ENCODE measurements at regions not wholly inside any gene's neighbourhood (a gene's known extent, or its start where the extent isn't known, plus 50 kb on each side); places are given as distances from the start of the nearest gene placed in this dataset.

DNA sequence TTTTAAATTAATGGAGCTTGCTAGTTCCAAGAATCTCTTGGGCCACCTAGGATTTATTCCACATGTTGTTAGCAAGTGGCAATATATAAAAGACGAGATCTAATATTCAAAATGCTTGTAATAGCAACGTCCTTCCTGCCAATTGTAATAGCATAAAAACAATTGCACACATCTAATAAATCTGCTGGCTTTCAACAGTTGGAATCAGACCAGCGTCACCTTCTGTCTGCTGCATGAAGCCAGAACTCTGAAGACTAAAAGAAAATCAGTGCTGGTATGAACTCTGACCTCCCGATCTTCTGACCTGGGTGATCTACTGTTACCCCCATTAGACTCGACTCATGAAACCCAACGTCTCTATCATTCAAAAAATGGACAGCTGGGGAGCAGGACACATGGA is 100.6 kb downstream of the DIO2 start (continued):
- no peak for TF ChIP-seq RARB (CRISPR knock-in tag; IDR thresholded peaks at IDR 0.05)

DNA sequence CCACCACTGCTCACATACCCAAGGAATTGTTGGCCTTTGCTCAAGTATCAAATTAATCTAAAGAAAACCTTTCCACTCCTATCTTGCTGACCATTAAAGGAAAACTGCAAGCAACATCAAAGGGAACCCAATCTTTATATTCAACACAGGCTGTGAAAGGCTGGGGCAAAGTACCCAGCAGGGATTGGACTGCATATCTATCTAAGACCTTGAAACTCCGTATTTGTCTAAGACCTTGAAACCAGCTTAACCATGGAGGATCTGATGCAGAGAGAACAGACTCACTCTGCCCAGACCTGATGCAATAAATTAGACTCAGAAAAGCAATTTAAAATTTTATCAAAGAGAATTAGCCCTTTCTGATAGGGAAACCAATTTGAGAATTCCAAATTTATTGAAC is 102.2 kb downstream of the DIO2 start:
- no peak for ATAC-seq
- TF ChIP-seq, protein P1, sequence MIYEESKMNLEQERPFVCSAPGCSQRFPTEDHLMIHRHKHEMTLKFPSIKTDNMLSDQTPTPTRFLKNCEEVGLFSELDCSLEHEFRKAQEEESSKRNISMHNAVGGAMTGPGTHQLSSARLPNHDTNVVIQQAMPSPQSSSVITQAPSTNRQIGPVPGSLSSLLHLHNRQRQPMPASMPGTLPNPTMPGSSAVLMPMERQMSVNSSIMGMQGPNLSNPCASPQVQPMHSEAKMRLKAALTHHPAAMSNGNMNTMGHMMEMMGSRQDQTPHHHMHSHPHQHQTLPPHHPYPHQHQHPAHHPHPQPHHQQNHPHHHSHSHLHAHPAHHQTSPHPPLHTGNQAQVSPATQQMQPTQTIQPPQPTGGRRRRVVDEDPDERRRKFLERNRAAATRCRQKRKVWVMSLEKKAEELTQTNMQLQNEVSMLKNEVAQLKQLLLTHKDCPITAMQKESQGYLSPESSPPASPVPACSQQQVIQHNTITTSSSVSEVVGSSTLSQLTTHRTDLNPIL (CRISPR knock-in tag; IDR thresholded peaks at IDR 0.05; ENCODE audit: low read depth): no peak
- no peak for TF ChIP-seq RARB (CRISPR knock-in tag; IDR thresholded peaks at IDR 0.05)
- no peak for TF ChIP-seq TCF4 (CRISPR knock-in tag; IDR thresholded peaks at IDR 0.05; ENCODE audit: borderline replicate concordance)
- TF ChIP-seq, protein P2, sequence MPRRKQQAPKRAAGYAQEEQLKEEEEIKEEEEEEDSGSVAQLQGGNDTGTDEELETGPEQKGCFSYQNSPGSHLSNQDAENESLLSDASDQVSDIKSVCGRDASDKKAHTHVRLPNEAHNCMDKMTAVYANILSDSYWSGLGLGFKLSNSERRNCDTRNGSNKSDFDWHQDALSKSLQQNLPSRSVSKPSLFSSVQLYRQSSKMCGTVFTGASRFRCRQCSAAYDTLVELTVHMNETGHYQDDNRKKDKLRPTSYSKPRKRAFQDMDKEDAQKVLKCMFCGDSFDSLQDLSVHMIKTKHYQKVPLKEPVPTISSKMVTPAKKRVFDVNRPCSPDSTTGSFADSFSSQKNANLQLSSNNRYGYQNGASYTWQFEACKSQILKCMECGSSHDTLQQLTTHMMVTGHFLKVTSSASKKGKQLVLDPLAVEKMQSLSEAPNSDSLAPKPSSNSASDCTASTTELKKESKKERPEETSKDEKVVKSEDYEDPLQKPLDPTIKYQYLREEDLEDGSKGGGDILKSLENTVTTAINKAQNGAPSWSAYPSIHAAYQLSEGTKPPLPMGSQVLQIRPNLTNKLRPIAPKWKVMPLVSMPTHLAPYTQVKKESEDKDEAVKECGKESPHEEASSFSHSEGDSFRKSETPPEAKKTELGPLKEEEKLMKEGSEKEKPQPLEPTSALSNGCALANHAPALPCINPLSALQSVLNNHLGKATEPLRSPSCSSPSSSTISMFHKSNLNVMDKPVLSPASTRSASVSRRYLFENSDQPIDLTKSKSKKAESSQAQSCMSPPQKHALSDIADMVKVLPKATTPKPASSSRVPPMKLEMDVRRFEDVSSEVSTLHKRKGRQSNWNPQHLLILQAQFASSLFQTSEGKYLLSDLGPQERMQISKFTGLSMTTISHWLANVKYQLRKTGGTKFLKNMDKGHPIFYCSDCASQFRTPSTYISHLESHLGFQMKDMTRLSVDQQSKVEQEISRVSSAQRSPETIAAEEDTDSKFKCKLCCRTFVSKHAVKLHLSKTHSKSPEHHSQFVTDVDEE (CRISPR knock-in tag; IDR thresholded peaks at IDR 0.05): no peak
- no peak for TF ChIP-seq PPARA (CRISPR knock-in tag; IDR thresholded peaks at IDR 0.05; ENCODE audit: borderline replicate concordance)
- no peak for TF ChIP-seq OSR1 (CRISPR knock-in tag; IDR thresholded peaks at IDR 0.05)
- TF ChIP-seq ZNF70 (CRISPR knock-in tag; IDR thresholded peaks at IDR 0.05): no peak
- no peak for TF ChIP-seq ZFP3 (CRISPR knock-in tag; IDR thresholded peaks at IDR 0.05)
- TF ChIP-seq ZNF565 (CRISPR knock-in tag; conservative IDR thresholded peaks at IDR 0.05; ENCODE audit: low read depth): no peak
- no peak for TF ChIP-seq TOX (CRISPR knock-in tag; IDR thresholded peaks at IDR 0.05; ENCODE audit: borderline replicate concordance)
- TF ChIP-seq ESRRG (CRISPR knock-in tag; IDR thresholded peaks at IDR 0.05): no peak
- no peak for TF ChIP-seq CSDC2 (CRISPR knock-in tag; IDR thresholded peaks at IDR 0.05)
- no peak for TF ChIP-seq BACH2 (CRISPR knock-in tag; IDR thresholded peaks at IDR 0.05; ENCODE audit: borderline replicate concordance)
- TF ChIP-seq, protein P3, sequence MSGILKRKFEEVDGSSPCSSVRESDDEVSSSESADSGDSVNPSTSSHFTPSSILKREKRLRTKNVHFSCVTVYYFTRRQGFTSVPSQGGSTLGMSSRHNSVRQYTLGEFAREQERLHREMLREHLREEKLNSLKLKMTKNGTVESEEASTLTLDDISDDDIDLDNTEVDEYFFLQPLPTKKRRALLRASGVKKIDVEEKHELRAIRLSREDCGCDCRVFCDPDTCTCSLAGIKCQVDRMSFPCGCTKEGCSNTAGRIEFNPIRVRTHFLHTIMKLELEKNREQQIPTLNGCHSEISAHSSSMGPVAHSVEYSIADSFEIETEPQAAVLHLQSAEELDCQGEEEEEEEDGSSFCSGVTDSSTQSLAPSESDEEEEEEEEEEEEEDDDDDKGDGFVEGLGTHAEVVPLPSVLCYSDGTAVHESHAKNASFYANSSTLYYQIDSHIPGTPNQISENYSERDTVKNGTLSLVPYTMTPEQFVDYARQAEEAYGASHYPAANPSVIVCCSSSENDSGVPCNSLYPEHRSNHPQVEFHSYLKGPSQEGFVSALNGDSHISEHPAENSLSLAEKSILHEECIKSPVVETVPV (CRISPR knock-in tag; IDR thresholded peaks at IDR 0.05): no peak
- TF ChIP-seq ZNF8 (CRISPR knock-in tag; IDR thresholded peaks at IDR 0.05): no peak
- no peak for TF ChIP-seq ARNTL (CRISPR knock-in tag; IDR thresholded peaks at IDR 0.05; ENCODE audit: borderline replicate concordance, low read depth)
- TF ChIP-seq ZFP30 (CRISPR knock-in tag; IDR thresholded peaks at IDR 0.05): no peak

DNA sequence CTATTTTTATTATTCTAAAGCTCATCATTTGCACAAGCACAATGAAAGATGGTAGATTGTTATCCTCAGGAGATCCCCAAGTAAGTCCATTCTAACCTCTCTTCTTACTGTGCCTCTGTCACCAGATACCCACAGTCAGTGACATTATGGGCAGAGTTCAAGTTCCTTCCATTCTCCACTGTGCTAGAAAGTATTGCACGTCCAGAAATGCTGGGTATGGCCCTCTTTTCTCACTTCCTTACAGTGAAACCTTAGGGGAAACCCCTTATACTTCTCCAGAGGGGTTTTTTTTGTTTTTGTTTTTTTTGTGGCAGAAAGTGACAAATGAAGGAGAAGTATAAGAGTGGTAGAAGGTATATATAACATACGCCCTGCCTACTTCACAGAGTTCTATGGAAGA is 102.9 kb downstream of the DIO2 start:
- TF ChIP-seq CSDC2 (CRISPR knock-in tag; IDR thresholded peaks at IDR 0.05): no peak
- ATAC-seq: no peak

DNA sequence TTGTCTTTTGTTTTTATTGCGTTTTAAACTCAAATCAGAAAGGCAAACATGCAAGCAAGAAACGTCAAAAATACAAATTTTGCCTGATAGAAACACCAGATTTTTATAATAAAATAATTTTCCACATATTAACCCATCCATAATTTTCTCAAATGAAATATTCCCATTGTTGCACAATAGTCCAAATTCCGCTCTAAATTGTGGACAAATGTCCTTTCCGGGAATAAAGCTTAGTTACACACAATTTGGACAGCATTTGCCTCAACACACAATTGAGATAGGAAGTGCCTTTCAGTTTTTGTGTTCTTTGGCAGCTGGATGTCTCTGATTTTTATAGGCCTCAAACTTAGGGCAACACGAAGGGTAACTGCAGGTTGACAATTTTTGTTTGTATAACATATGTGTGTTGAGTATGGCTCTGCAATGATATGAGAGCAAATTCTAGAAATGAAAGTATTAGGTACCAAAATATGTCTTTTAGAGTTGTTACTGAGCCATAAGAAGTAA is 105.8 kb downstream of the DIO2 start:
- ATAC-seq: no peak
- TF ChIP-seq, protein P4, sequence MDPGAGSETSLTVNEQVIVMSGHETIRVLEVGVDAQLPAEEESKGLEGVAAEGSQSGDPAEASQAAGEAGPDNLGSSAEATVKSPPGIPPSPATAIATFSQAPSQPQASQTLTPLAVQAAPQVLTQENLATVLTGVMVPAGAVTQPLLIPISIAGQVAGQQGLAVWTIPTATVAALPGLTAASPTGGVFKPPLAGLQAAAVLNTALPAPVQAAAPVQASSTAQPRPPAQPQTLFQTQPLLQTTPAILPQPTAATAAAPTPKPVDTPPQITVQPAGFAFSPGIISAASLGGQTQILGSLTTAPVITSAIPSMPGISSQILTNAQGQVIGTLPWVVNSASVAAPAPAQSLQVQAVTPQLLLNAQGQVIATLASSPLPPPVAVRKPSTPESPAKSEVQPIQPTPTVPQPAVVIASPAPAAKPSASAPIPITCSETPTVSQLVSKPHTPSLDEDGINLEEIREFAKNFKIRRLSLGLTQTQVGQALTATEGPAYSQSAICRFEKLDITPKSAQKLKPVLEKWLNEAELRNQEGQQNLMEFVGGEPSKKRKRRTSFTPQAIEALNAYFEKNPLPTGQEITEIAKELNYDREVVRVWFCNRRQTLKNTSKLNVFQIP (CRISPR knock-in tag; IDR thresholded peaks at IDR 0.05; ENCODE audit: borderline replicate concordance, low read depth): no peak
- TF ChIP-seq ESRRG (CRISPR knock-in tag; IDR thresholded peaks at IDR 0.05) (no peak), TOX (CRISPR knock-in tag; IDR thresholded peaks at IDR 0.05; ENCODE audit: borderline replicate concordance) (no peak), SNAI2 (CRISPR knock-in tag; IDR thresholded peaks at IDR 0.05) (no peak), OSR1 (CRISPR knock-in tag; IDR thresholded peaks at IDR 0.05) (no peak), ZNF70 (CRISPR knock-in tag; IDR thresholded peaks at IDR 0.05) (no peak), PPARA (CRISPR knock-in tag; IDR thresholded peaks at IDR 0.05; ENCODE audit: borderline replicate concordance) (no peak), ZC3H10 (CRISPR knock-in tag; IDR thresholded peaks at IDR 0.05) (no peak), ZNF8 (CRISPR knock-in tag; IDR thresholded peaks at IDR 0.05) (no peak), ZFP3 (CRISPR knock-in tag; IDR thresholded peaks at IDR 0.05) (no peak), ZNF565 (CRISPR knock-in tag; conservative IDR thresholded peaks at IDR 0.05; ENCODE audit: low read depth) (no peak), ARNTL (CRISPR knock-in tag; IDR thresholded peaks at IDR 0.05; ENCODE audit: borderline replicate concordance, low read depth) (no peak)
- TF ChIP-seq, protein P5, sequence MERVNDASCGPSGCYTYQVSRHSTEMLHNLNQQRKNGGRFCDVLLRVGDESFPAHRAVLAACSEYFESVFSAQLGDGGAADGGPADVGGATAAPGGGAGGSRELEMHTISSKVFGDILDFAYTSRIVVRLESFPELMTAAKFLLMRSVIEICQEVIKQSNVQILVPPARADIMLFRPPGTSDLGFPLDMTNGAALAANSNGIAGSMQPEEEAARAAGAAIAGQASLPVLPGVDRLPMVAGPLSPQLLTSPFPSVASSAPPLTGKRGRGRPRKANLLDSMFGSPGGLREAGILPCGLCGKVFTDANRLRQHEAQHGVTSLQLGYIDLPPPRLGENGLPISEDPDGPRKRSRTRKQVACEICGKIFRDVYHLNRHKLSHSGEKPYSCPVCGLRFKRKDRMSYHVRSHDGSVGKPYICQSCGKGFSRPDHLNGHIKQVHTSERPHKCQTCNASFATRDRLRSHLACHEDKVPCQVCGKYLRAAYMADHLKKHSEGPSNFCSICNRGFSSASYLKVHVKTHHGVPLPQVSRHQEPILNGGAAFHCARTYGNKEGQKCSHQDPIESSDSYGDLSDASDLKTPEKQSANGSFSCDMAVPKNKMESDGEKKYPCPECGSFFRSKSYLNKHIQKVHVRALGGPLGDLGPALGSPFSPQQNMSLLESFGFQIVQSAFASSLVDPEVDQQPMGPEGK (CRISPR knock-in tag; IDR thresholded peaks at IDR 0.05; ENCODE audit: borderline replicate concordance): no peak
- TF ChIP-seq, protein P3 (CRISPR knock-in tag; IDR thresholded peaks at IDR 0.05): no peak
- TF ChIP-seq, protein P1 (CRISPR knock-in tag; IDR thresholded peaks at IDR 0.05; ENCODE audit: low read depth): no peak
